ENCODE measurements at regions not wholly inside any gene's neighbourhood (a gene's known extent, or its start where the extent isn't known, plus 50 kb on each side); places are given as distances from the start of the nearest gene placed in this dataset.

GRCh38 chr2:2916621-2917020 lies 461.0 kb downstream of the EIPR1 start:
- TF ChIP-seq CTCF (IDR thresholded peaks at IDR 0.05) = no peak
- Histone ChIP-seq H3K9me3 (peaks cover 2% of the 10 kb centered on the region), H3K4me1 (ENCODE audit: low read depth) (no peaks in the 10 kb centered on the region), H3K36me3 (ENCODE audit: low read depth) (no peaks in the 10 kb centered on the region), H3K4me3 (no peak overlapping the region)
- no peak for ATAC-seq
- intact Hi-C loops (cut with DNase I, micrococcal nuclease) = no loop called here
- DNase-seq = no peak

- DNase-seq = no peak
- TF ChIP-seq CTCF (IDR thresholded peaks at IDR 0.05) = no peak
- no peak overlapping the region for H3K4me3 ChIP-seq
- no peak for ATAC-seq
- no peaks in the 10 kb centered on the region for H3K36me3 ChIP-seq (ENCODE audit: low read depth)
- peaks cover 2% of the 10 kb centered on the region for H3K9me3 ChIP-seq
- no peaks in the 10 kb centered on the region for H3K4me1 ChIP-seq (ENCODE audit: low read depth)
- intact Hi-C loops (cut with DNase I, micrococcal nuclease) = no loop called here
Measured at GRCh38 chr2:2914252-2914651, 463.4 kb downstream of the EIPR1 start.

- Histone ChIP-seq H3K4me1 (ENCODE audit: low read depth) (no peaks in the 10 kb centered on the region), H3K9me3 (peaks cover 2% of the 10 kb centered on the region), H3K36me3 (ENCODE audit: low read depth) (no peaks in the 10 kb centered on the region), H3K4me3 (no peak overlapping the region)
- intact Hi-C loops (cut with DNase I, micrococcal nuclease) = no loop called here
- no peak for ATAC-seq
- no peak for TF ChIP-seq CTCF (IDR thresholded peaks at IDR 0.05)
- DNase-seq = no peak
Measured at GRCh38 chr2:2913601-2914120, 464.0 kb downstream of the EIPR1 start.

GRCh38 chr2:2912731-2913130 lies 464.9 kb downstream of the EIPR1 start:
- DNase-seq (no peak), ATAC-seq (no peak)
- Histone ChIP-seq H3K4me3 (no peak overlapping the region), H3K9me3 (peaks cover 2% of the 10 kb centered on the region), H3K36me3 (ENCODE audit: low read depth) (no peaks in the 10 kb centered on the region), H3K4me1 (ENCODE audit: low read depth) (no peaks in the 10 kb centered on the region)
- intact Hi-C loops (cut with DNase I, micrococcal nuclease) = no loop called here
- no peak for TF ChIP-seq CTCF (IDR thresholded peaks at IDR 0.05)

GRCh38 chr2:2912293-2912692 lies 465.3 kb downstream of the EIPR1 start:
- no peak for ATAC-seq
- DNase-seq = no peak
- no peaks in the 10 kb centered on the region for H3K36me3 ChIP-seq (ENCODE audit: low read depth)
- H3K4me3 ChIP-seq = no peak overlapping the region
- no peak for TF ChIP-seq CTCF (IDR thresholded peaks at IDR 0.05)
- H3K9me3 ChIP-seq = peaks cover 2% of the 10 kb centered on the region
- intact Hi-C loops (cut with DNase I, micrococcal nuclease) = no loop called here
- no peaks in the 10 kb centered on the region for H3K4me1 ChIP-seq (ENCODE audit: low read depth)

- Histone ChIP-seq H3K4me1 (ENCODE audit: low read depth) (no peaks in the 10 kb centered on the region), H3K36me3 (ENCODE audit: low read depth) (no peaks in the 10 kb centered on the region), H3K9me3 (peaks cover 2% of the 10 kb centered on the region), H3K4me3 (no peak overlapping the region)
- intact Hi-C loops (cut with DNase I, micrococcal nuclease) = no loop called here
- no peak for ATAC-seq
- DNase-seq = no peak
- TF ChIP-seq CTCF (IDR thresholded peaks at IDR 0.05) = no peak
Measured at GRCh38 chr2:2910259-2910658, 467.4 kb downstream of the EIPR1 start.

Measured in mucosa of descending colon (tissue), 3 donors.